H1 (cell line): ENCODE measurements at regions not wholly inside any gene's neighbourhood (a gene's known extent, or its start where the extent isn't known, plus 50 kb on each side); places are given as distances from the start of the nearest gene placed in this dataset.

Source experiments
- ASH2L ChIP-seq: fragments of 200-600, 300-600 bp; sonication (generic); IDR thresholded peaks from one replicate; pipeline ENCODE4 v1.7.1; 2017; ENCODE audit warnings: low read length
- CTCF ChIP-seq, 3 experiments: IDR thresholded peaks; 1 replicate in 2 of 3; 2 replicates in 1 of 3; pipeline versions ENCODE4 v1.5.1 to v1.6.1; 2011; ENCODE audit warnings: low read length in 3 of 3, mild to moderate bottlenecking in 3 of 3, inconsistent platforms in 2 of 3, low read depth in 1 of 3, moderate library complexity in 1 of 3; ENCODE audit not compliant: insufficient read depth in 1 of 3; ENCODE audit errors: control extremely low read depth in 1 of 3
- EP300 ChIP-seq, 2 experiments: IDR thresholded peaks; 1 replicate in 1 of 2; 2 replicates in 1 of 2; pipeline ENCODE4 v1.6.1; 2011 to 2012; ENCODE audit warnings: low read depth in 2 of 2, low read length in 2 of 2, mild to moderate bottlenecking in 2 of 2, borderline replicate concordance in 1 of 2, inconsistent platforms in 1 of 2, moderate library complexity in 1 of 2
- EZH2 ChIP-seq: fragments of 200-600 bp; sonication (generic); IDR thresholded peaks from 2 replicates; pipeline ENCODE4 v1.7.1; 2012; ENCODE audit warnings: low read depth, mild to moderate bottlenecking, moderate library complexity, low read length, inconsistent platforms; ENCODE audit not compliant: severe bottlenecking
- JUND ChIP-seq: IDR thresholded peaks from 2 replicates; pipeline ENCODE4 v1.6.1; 2011; ENCODE audit warnings: mild to moderate bottlenecking, improper control_type of control experiment, low read length
- POLR2A ChIP-seq, 2 experiments: IDR thresholded peaks; 1 replicate in 1 of 2; 2 replicates in 1 of 2; pipeline ENCODE4 v1.6.1; 2011; ENCODE audit warnings: low read depth in 2 of 2, low read length in 2 of 2, mild to moderate bottlenecking in 2 of 2; ENCODE audit errors: control extremely low read depth in 1 of 2
- POLR2AphosphoS5 ChIP-seq: IDR thresholded peaks from 2 replicates; pipeline ENCODE4 v1.6.1; 2011; ENCODE audit warnings: low read depth, low read length
- SAP30 ChIP-seq: fragments of 300-600 bp; sonication (generic); IDR thresholded peaks from 2 replicates; pipeline ENCODE4 v1.7.1; 2012; ENCODE audit warnings: low read length, moderate library complexity, mild to moderate bottlenecking, inconsistent platforms; ENCODE audit not compliant: insufficient read depth, insufficient replicate concordance
- TCF12 ChIP-seq: IDR thresholded peaks from 2 replicates; pipeline ENCODE4 v1.6.1; 2011; ENCODE audit warnings: low read depth, mild to moderate bottlenecking, low read length

- TF ChIP-seq CTCF (IDR thresholded peaks at IDR 0.05; ENCODE audit: control extremely low read depth in 1 of 3, insufficient read depth in 1 of 3, low read depth in 1 of 3, low read length in 3 of 3) (no peak), POLR2AphosphoS5 (no peak), JUND (no peak), ASH2L (no peak), POLR2A (IDR thresholded peaks at IDR 0.05; ENCODE audit: control extremely low read depth in 1 of 2, low read depth in 2 of 2, low read length in 2 of 2) (no peak), EZH2 (no peak), SAP30 (no peak), TCF12 (no peak), EP300 (IDR thresholded peaks at IDR 0.05; ENCODE audit: borderline replicate concordance in 1 of 2, low read depth in 2 of 2, low read length in 2 of 2) (no peak)
These were observed 78.0 kb upstream of the GTSF1L start for GRCh38 chr20:43804781-43805180.
